Fibroblast of the aortic adventitia (primary cell): ENCODE measurements at regions not wholly inside any gene's neighbourhood (a gene's known extent, or its start where the extent isn't known, plus 50 kb on each side); places are given as distances from the start of the nearest gene placed in this dataset.

Experiments
- DNase-seq: peaks from one replicate; pipeline ENCODE4 v3.0.0-alpha.2; 2010; ENCODE audit warnings: low read depth
- H3K4me3 ChIP-seq: 2 replicates; pipeline ENCODE4 v1.5.1; 2011; ENCODE audit warnings: low read depth, mild to moderate bottlenecking, control low read depth, low read length, moderate library complexity
- CTCF ChIP-seq: IDR thresholded peaks from 2 replicates; pipeline ENCODE4 v1.5.1; 2011; ENCODE audit warnings: mild to moderate bottlenecking, low read length, control low read depth, inconsistent platforms; ENCODE audit not compliant: insufficient read depth

GRCh38 chr15:70276401-70276800 is 178.7 kb upstream of the TLE3 start:
- no peak for DNase-seq
- TF ChIP-seq CTCF: no peak
- no peak overlapping the region for H3K4me3 ChIP-seq

- no peak for DNase-seq
- TF ChIP-seq CTCF: no peak
- H3K4me3 ChIP-seq: no peak overlapping the region
These were observed 177.9 kb upstream of the TLE3 start for GRCh38 chr15:70275461-70276138.

GRCh38 chr15:70274908-70275307 is 177.2 kb upstream of the TLE3 start:
- no peak for DNase-seq
- TF ChIP-seq CTCF: no peak
- no peak overlapping the region for H3K4me3 ChIP-seq

GRCh38 chr15:70274255-70274880 is 176.7 kb upstream of the TLE3 start:
- no peak for TF ChIP-seq CTCF
- H3K4me3 ChIP-seq: no peak overlapping the region
- no peak for DNase-seq

GRCh38 chr15:70273808-70274207 is 176.1 kb upstream of the TLE3 start:
- H3K4me3 ChIP-seq: no peak overlapping the region
- no peak for DNase-seq
- no peak for TF ChIP-seq CTCF

- DNase-seq: no peak
- no peak for TF ChIP-seq CTCF
- no peak overlapping the region for H3K4me3 ChIP-seq
These were observed 175.0 kb upstream of the TLE3 start for GRCh38 chr15:70272565-70273355.
